SK-N-SH (cell line): ENCODE measurements at regions not wholly inside any gene's neighbourhood (a gene's known extent, or its start where the extent isn't known, plus 50 kb on each side); places are given as distances from the start of the nearest gene placed in this dataset.

ENCODE experiments used
- CTCF ChIA-PET: fragments of 300-600, 350-600 bp; formaldehyde crosslinking; extraction: SDS; loops from one replicate; lab custom pipeline; 2021; lab: Yijun Ruan, JAX
- POLR2A ChIA-PET: fragments of 350-600 bp; sonication (Branson Sonifier 250); formaldehyde crosslinking; extraction: SDS; loops from one replicate; lab custom pipeline; 2020; ENCODE audit warnings: antibody characterized with exemption, inconsistent platforms; lab: Yijun Ruan, JAX
- DNase-seq: peaks from one replicate; pipeline ENCODE4 v3.0.0; 2012
- H2AFZ ChIP-seq: fragments of 200-600 bp; sonication (generic); 2 replicates; pipeline ENCODE4 v1.8.1; 2016; ENCODE audit warnings: antibody characterized with exemption, mild to moderate bottlenecking, low read depth
- H3F3A ChIP-seq: fragments of 200-600 bp; sonication (generic); replicated peaks from 2 replicates; pipeline ENCODE3; 2016; ENCODE audit warnings: antibody characterized with exemption, mild to moderate bottlenecking; ENCODE audit not compliant: insufficient read depth
- H3K27ac ChIP-seq, 2 experiments: fragments of 200-500 bp in 1 of 2; fragments of 200-600 bp in 1 of 2; sonication (Bioruptor generic) in 1 of 2; sonication (generic), shearing (Covaris generic) in 1 of 2; 2 replicates each; pipeline versions ENCODE4 v1.5.1 to v1.6.1; 2014 to 2016; ENCODE audit warnings: low read depth in 2 of 2, inconsistent platforms in 1 of 2, low read length in 1 of 2, mild to moderate bottlenecking in 1 of 2, mixed read lengths in 1 of 2
- H3K27me3 ChIP-seq: fragments of 200-600 bp; sonication (generic), shearing (Covaris generic); 2 replicates; pipeline ENCODE4 v1.6.1; 2016; ENCODE audit warnings: mixed run types; ENCODE audit not compliant: insufficient read depth
- H3K36me3 ChIP-seq, 2 experiments: fragments of 200-500 bp in 1 of 2; fragments of 200-600 bp in 1 of 2; sonication (Bioruptor generic) in 1 of 2; sonication (generic) in 1 of 2; replicated peaks in 1 of 2; 2 replicates each; pipeline versions ENCODE3 to v1.5.1; 2014 to 2016; ENCODE audit warnings: low read length in 1 of 2, mild to moderate bottlenecking in 1 of 2; ENCODE audit not compliant: insufficient read depth in 2 of 2, control insufficient read depth in 1 of 2
- H3K4me1 ChIP-seq, 2 experiments: fragments of 200-500 bp in 1 of 2; fragments of 200-600 bp in 1 of 2; sonication (Bioruptor generic) in 1 of 2; sonication (generic), shearing (Covaris generic) in 1 of 2; 2 replicates each; pipeline versions ENCODE4 v1.5.1 to v1.6.1; 2014 to 2016; ENCODE audit warnings: low read depth in 1 of 2, low read length in 1 of 2, mixed run types in 1 of 2; ENCODE audit not compliant: insufficient read depth in 2 of 2, control insufficient read depth in 1 of 2
- H3K4me2 ChIP-seq: fragments of 200-600 bp; sonication (generic), shearing (Covaris generic); 2 replicates; pipeline ENCODE4 v1.6.1; 2017; ENCODE audit warnings: mixed run types
- H3K4me3 ChIP-seq, 2 experiments: fragments of 200-500 bp in 1 of 2; fragments of 200-600 bp in 1 of 2; sonication (Bioruptor generic) in 1 of 2; sonication (generic), shearing (Covaris generic) in 1 of 2; 2 replicates each; pipeline versions ENCODE4 v1.5.1 to v1.8.1; 2014 to 2016; ENCODE audit warnings: low read depth in 2 of 2, inconsistent platforms in 1 of 2, low read length in 1 of 2, mild to moderate bottlenecking in 1 of 2, mixed read lengths in 1 of 2, moderate library complexity in 1 of 2
- H3K79me2 ChIP-seq: fragments of 200-600 bp; sonication (generic); 2 replicates; pipeline ENCODE4 v1.8.1; 2017; ENCODE audit warnings: mild to moderate bottlenecking; ENCODE audit not compliant: insufficient read depth
- H3K9ac ChIP-seq: fragments of 200-600 bp; sonication (generic); 2 replicates; pipeline ENCODE4 v1.6.1; 2017; ENCODE audit warnings: mixed run types
- H3K9me2 ChIP-seq: fragments of 200-600 bp; sonication (generic); 2 replicates; pipeline ENCODE4 v1.6.1; 2017; ENCODE audit warnings: mixed run types
- H3K9me3 ChIP-seq: fragments of 200-600 bp; sonication (generic); 2 replicates; pipeline ENCODE4 v1.6.1; 2017; ENCODE audit warnings: mixed run types, mild to moderate bottlenecking, moderate library complexity
- H4K20me1 ChIP-seq: fragments of 200-600 bp; sonication (generic); 2 replicates; pipeline ENCODE4 v1.6.1; 2017; ENCODE audit warnings: mild to moderate bottlenecking, mixed run types; ENCODE audit not compliant: insufficient read depth
- EP300 ChIP-seq, 2 experiments: IDR thresholded peaks; 2 replicates each; pipeline versions ENCODE4 v1.4.0 to v1.6.1; 2012; ENCODE audit warnings: borderline replicate concordance in 1 of 2, low read depth in 1 of 2, low read length in 1 of 2
- EZH2phosphoT487 ChIP-seq: fragments of 200-600 bp; sonication (generic); IDR thresholded peaks from 2 replicates; pipeline ENCODE4 v1.6.1; 2017; ENCODE audit warnings: low read depth, mixed run types, mild to moderate bottlenecking, antibody characterized with exemption, moderate library complexity, borderline replicate concordance
- FOXJ3 ChIP-seq: sonication (generic); formaldehyde crosslinking; IDR thresholded peaks from 2 replicates; pipeline ENCODE4 v1.5.1; 2020; ENCODE audit warnings: mild to moderate bottlenecking, missing genetic modification reagents
- MEF2A ChIP-seq: IDR thresholded peaks from 2 replicates; pipeline ENCODE4 v1.4.0; 2012; ENCODE audit warnings: low read depth, borderline replicate concordance
- NFIC ChIP-seq: IDR thresholded peaks from 2 replicates; pipeline ENCODE4 v1.4.0; 2012; ENCODE audit warnings: borderline replicate concordance
- POLR2AphosphoS5 ChIP-seq: IDR thresholded peaks from 2 replicates; pipeline ENCODE4 v1.6.1; 2012; ENCODE audit warnings: low read depth, low read length
- RCOR1 ChIP-seq: fragments of 150-350 bp; IDR thresholded peaks from 2 replicates; pipeline ENCODE4 v1.6.1; 2017; ENCODE audit warnings: antibody characterized with exemption, low read length
- RFX5 ChIP-seq: IDR thresholded peaks from 2 replicates; pipeline ENCODE4 v1.6.1; 2012; ENCODE audit warnings: mild to moderate bottlenecking, improper control_type of control experiment, low read length
- RXRA ChIP-seq: IDR thresholded peaks from 2 replicates; pipeline ENCODE4 v1.4.0; 2012; ENCODE audit warnings: low read depth, mild to moderate bottlenecking, borderline replicate concordance
- SIN3A ChIP-seq: IDR thresholded peaks from 2 replicates; pipeline ENCODE4 v1.6.1; 2012; ENCODE audit warnings: low read depth, mild to moderate bottlenecking, low read length, moderate library complexity, borderline replicate concordance
- YY1 ChIP-seq: IDR thresholded peaks from 2 replicates; pipeline ENCODE4 v1.4.0; 2012; ENCODE audit warnings: low read depth, mild to moderate bottlenecking
- WGBS: methylation state at CpG from one replicate; pipeline ENCODE4 v1.1.6; 2017; ENCODE audit warnings: low lambda C conversion rate; 5-methylcytosine and 5-hydroxymethylcytosine counted together
- TF ChIP-seq, protein P1 (sequence below): fragments of 200-600 bp; sonication (generic); IDR thresholded peaks from 2 replicates; pipeline ENCODE4 v1.6.1; 2017; ENCODE audit warnings: antibody characterized with exemption, mild to moderate bottlenecking, moderate library complexity
- TF ChIP-seq, protein P2 (sequence below): IDR thresholded peaks from 2 replicates; pipeline ENCODE4 v1.6.1; 2012; ENCODE audit warnings: mild to moderate bottlenecking, low read depth, low read length, moderate library complexity
- TF ChIP-seq, protein P3 (sequence below): IDR thresholded peaks from 2 replicates; pipeline ENCODE4 v1.4.0; 2012; ENCODE audit warnings: low read depth, borderline replicate concordance
- TF ChIP-seq, protein P4 (sequence below): IDR thresholded peaks from 2 replicates; pipeline ENCODE4 v1.4.0; 2012; ENCODE audit warnings: low read depth

DNA sequence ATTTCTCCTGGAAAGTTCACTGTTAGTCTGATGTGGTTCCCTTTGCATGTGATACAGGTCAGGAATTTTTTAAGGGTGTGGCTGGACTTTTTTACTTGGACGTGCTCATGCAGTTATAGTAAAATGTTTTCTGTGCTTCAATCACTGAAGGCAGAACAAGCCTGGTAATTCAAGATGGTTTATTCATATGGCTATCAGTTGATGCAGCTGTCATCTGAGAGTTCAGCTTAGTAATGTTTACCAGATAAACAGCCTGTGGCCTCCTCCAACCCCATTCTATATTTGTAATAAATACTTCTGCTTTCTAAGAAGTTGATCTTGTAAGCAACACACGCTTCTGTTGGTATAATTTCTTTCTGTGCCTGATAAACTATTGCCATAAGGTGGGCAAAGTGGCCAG, 2105.9 kb downstream of the ARAP2 start:
- no peaks in the 10 kb centered on the region for H3K27me3 ChIP-seq
- no peaks in the 10 kb centered on the region for H4K20me1 ChIP-seq
- no peaks in the 10 kb centered on the region for H3F3A ChIP-seq
- H3K4me2 ChIP-seq = no peak overlapping the region
- no peaks in the 10 kb centered on the region for H3K4me1 ChIP-seq
- 20% methylated on average over 2 of the region's 2 CpGs for WGBS
- TF ChIP-seq FOXJ3 (CRISPR knock-in tag) (no peak), RCOR1 (no peak), RXRA (no peak), POLR2AphosphoS5 (no peak), SIN3A (no peak), MEF2A (no peak), YY1 (no peak), NFIC (no peak), EP300 (IDR thresholded peaks at IDR 0.05; ENCODE audit: borderline replicate concordance in 1 of 2, low read depth in 1 of 2, low read length in 1 of 2) (no peak), RFX5 (no peak), EZH2phosphoT487 (no peak)
- TF ChIP-seq, protein P1, sequence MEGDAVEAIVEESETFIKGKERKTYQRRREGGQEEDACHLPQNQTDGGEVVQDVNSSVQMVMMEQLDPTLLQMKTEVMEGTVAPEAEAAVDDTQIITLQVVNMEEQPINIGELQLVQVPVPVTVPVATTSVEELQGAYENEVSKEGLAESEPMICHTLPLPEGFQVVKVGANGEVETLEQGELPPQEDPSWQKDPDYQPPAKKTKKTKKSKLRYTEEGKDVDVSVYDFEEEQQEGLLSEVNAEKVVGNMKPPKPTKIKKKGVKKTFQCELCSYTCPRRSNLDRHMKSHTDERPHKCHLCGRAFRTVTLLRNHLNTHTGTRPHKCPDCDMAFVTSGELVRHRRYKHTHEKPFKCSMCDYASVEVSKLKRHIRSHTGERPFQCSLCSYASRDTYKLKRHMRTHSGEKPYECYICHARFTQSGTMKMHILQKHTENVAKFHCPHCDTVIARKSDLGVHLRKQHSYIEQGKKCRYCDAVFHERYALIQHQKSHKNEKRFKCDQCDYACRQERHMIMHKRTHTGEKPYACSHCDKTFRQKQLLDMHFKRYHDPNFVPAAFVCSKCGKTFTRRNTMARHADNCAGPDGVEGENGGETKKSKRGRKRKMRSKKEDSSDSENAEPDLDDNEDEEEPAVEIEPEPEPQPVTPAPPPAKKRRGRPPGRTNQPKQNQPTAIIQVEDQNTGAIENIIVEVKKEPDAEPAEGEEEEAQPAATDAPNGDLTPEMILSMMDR = no peak
- TF ChIP-seq, protein P2, sequence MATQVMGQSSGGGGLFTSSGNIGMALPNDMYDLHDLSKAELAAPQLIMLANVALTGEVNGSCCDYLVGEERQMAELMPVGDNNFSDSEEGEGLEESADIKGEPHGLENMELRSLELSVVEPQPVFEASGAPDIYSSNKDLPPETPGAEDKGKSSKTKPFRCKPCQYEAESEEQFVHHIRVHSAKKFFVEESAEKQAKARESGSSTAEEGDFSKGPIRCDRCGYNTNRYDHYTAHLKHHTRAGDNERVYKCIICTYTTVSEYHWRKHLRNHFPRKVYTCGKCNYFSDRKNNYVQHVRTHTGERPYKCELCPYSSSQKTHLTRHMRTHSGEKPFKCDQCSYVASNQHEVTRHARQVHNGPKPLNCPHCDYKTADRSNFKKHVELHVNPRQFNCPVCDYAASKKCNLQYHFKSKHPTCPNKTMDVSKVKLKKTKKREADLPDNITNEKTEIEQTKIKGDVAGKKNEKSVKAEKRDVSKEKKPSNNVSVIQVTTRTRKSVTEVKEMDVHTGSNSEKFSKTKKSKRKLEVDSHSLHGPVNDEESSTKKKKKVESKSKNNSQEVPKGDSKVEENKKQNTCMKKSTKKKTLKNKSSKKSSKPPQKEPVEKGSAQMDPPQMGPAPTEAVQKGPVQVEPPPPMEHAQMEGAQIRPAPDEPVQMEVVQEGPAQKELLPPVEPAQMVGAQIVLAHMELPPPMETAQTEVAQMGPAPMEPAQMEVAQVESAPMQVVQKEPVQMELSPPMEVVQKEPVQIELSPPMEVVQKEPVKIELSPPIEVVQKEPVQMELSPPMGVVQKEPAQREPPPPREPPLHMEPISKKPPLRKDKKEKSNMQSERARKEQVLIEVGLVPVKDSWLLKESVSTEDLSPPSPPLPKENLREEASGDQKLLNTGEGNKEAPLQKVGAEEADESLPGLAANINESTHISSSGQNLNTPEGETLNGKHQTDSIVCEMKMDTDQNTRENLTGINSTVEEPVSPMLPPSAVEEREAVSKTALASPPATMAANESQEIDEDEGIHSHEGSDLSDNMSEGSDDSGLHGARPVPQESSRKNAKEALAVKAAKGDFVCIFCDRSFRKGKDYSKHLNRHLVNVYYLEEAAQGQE = no peak
- TF ChIP-seq, protein P3, sequence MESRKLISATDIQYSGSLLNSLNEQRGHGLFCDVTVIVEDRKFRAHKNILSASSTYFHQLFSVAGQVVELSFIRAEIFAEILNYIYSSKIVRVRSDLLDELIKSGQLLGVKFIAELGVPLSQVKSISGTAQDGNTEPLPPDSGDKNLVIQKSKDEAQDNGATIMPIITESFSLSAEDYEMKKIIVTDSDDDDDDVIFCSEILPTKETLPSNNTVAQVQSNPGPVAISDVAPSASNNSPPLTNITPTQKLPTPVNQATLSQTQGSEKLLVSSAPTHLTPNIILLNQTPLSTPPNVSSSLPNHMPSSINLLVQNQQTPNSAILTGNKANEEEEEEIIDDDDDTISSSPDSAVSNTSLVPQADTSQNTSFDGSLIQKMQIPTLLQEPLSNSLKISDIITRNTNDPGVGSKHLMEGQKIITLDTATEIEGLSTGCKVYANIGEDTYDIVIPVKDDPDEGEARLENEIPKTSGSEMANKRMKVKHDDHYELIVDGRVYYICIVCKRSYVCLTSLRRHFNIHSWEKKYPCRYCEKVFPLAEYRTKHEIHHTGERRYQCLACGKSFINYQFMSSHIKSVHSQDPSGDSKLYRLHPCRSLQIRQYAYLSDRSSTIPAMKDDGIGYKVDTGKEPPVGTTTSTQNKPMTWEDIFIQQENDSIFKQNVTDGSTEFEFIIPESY = no peak
- TF ChIP-seq, protein P4, sequence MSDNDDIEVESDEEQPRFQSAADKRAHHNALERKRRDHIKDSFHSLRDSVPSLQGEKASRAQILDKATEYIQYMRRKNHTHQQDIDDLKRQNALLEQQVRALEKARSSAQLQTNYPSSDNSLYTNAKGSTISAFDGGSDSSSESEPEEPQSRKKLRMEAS = no peak
- H3K4me3 ChIP-seq = no peak overlapping the region
- ChIA-PET POLR2A (no interaction called here), CTCF (no interaction called here)
- no peak overlapping the region for H2AFZ ChIP-seq
- no peaks in the 10 kb centered on the region for H3K79me2 ChIP-seq
- H3K27ac ChIP-seq = no peak overlapping the region
- no peaks in the 10 kb centered on the region for H3K9me2 ChIP-seq
- no peaks in the 10 kb centered on the region for H3K36me3 ChIP-seq
- DNase-seq = no peak
- no peaks in the 10 kb centered on the region for H3K9me3 ChIP-seq
- H3K9ac ChIP-seq = no peak overlapping the region
